ENCODE measurements at regions not wholly inside any gene's neighbourhood (a gene's known extent, or its start where the extent isn't known, plus 50 kb on each side); places are given as distances from the start of the nearest gene placed in this dataset.
"Not testable (repeated sequence)": the region's sequence is repeated elsewhere in the genome, so short reads cannot be mapped to it uniquely, and the experiment has no call there.

GRCh38 chr3:33980252-33980651, 181.8 kb downstream of the PDCD6IP start:
- Mint-ChIP-seq H3K4me1 (ENCODE audit: low read depth) (no peaks in the 10 kb centered on the region), H3K9me3 (no peaks in the 10 kb centered on the region), H3K27me3 (ENCODE audit: low read depth) (no peaks in the 10 kb centered on the region), H3K36me3 (ENCODE audit: insufficient read depth) (no peaks in the 10 kb centered on the region), H3K4me3 (no peak overlapping the region)
- no peak for DNase-seq
- no peak for ATAC-seq

- DNase-seq (no peak), ATAC-seq (no peak)
- Mint-ChIP-seq H3K4me3 (no peak overlapping the region), H3K27me3 (ENCODE audit: low read depth) (no peaks in the 10 kb centered on the region), H3K36me3 (ENCODE audit: insufficient read depth) (no peaks in the 10 kb centered on the region), H3K4me1 (ENCODE audit: low read depth) (no peaks in the 10 kb centered on the region), H3K9me3 (no peaks in the 10 kb centered on the region)
These were observed 183.9 kb downstream of the PDCD6IP start for GRCh38 chr3:33982269-33982798.

- H3K36me3 Mint-ChIP-seq (ENCODE audit: insufficient read depth), result not testable (repeated sequence)
These were observed 184.5 kb downstream of the PDCD6IP start for GRCh38 chr3:33982949-33983348.

DNA sequence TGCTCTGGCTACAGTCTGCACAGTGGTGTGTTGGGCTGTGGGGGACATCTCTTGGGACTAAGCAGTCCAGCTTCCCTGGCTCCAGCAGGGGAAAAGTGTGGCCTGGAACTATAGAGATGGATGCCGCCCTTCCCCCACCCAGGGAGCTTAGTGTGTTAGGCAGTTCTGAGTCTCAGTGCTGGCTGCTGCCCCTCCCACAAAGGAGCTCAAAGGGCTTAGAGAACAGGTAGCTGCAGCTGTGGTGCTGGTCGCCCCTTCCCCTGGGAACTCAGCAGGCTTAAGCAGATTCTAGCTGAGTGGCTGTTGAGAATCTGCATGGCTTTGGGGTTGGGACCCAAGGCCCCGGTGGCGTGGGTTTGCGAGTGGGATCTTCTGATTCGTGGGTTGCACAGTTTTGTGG, 190.8 kb downstream of the PDCD6IP start:
- ATAC-seq (no peak), DNase-seq (no peak)
- Mint-ChIP-seq H3K4me1 (ENCODE audit: low read depth) (no peaks in the 10 kb centered on the region), H3K36me3 (ENCODE audit: insufficient read depth) (no peaks in the 10 kb centered on the region), H3K27me3 (ENCODE audit: low read depth) (peaks cover 11% of the 10 kb centered on the region), H3K4me3 (no peak overlapping the region), H3K9me3 (no peaks in the 10 kb centered on the region)

More at GRCh38 chr3:33982949-33983348, 184.5 kb downstream of the PDCD6IP start:
- ATAC-seq; DNase-seq; H3K4me3 Mint-ChIP-seq; H3K4me1 Mint-ChIP-seq (ENCODE audit: low read depth); H3K27me3 Mint-ChIP-seq (ENCODE audit: low read depth); H3K9me3 Mint-ChIP-seq: not testable (repeated sequence)

DNA sequence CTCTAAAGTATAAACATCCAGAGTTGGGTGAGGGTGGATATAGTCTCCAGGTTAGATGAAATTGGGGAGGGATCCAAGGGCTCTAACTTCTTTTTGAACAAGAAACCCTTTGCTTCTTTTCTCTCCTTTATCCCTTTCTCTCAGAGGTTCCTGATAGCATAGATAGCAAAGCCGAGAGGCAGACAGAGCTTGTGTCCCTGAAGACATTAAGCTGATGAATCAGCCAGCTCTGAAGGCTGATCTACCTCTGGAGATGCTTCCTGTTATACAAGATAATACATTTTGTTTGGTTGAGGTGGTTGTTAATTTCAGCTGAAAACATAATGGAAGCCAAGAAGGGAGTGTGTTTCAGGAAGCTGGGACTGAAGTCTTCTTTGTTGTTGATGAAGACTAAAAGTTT, 193.2 kb downstream of the PDCD6IP start:
- Mint-ChIP-seq H3K4me3 (no peak overlapping the region), H3K27me3 (ENCODE audit: low read depth) (peaks cover 11% of the 10 kb centered on the region), H3K36me3 (ENCODE audit: insufficient read depth) (no peaks in the 10 kb centered on the region), H3K9me3 (peaks cover 6% of the 10 kb centered on the region), H3K4me1 (ENCODE audit: low read depth) (no peaks in the 10 kb centered on the region)
- ATAC-seq (no peak), DNase-seq (no peak)

DNA sequence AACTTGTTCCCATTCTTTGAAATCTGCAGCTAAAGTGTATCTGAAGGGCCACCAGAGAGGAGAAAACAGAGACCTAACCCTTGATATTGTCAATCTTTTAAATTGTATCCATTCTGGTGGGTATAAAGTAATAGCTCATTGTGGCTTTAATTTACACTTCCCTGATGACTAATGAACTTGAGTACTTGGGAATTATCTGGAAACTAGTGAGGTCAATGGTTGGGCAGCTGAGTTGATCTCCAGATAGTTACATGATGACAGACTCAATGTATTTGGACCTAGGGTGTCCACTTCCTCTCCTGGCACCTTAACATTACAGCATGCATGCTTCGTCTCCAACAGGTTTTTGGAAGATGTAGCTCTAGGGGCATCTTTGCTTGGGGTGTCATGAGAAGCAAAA, 195.2 kb downstream of the PDCD6IP start:
- peaks cover 6% of the 10 kb centered on the region for H3K9me3 Mint-ChIP-seq
- peaks cover 6% of the 10 kb centered on the region for H3K27me3 Mint-ChIP-seq (ENCODE audit: low read depth)
- no peaks in the 10 kb centered on the region for H3K36me3 Mint-ChIP-seq (ENCODE audit: insufficient read depth)
- no peak overlapping the region for H3K4me3 Mint-ChIP-seq
- DNase-seq (no peak), ATAC-seq (no peak)
- no peaks in the 10 kb centered on the region for H3K4me1 Mint-ChIP-seq (ENCODE audit: low read depth)

- ATAC-seq, result no peak
- Mint-ChIP-seq H3K36me3 (ENCODE audit: insufficient read depth) (no peaks in the 10 kb centered on the region), H3K27me3 (ENCODE audit: low read depth) (peaks cover 6% of the 10 kb centered on the region), H3K4me1 (ENCODE audit: low read depth) (no peaks in the 10 kb centered on the region), H3K4me3 (no peak overlapping the region), H3K9me3 (peaks cover 6% of the 10 kb centered on the region)
- DNase-seq, result no peak
These were observed 196.1 kb downstream of the PDCD6IP start for GRCh38 chr3:33994568-33994967.

- H3K4me1 Mint-ChIP-seq (ENCODE audit: low read depth), result no peaks in the 10 kb centered on the region
- H3K4me3 Mint-ChIP-seq, result no peak overlapping the region
- H3K36me3 Mint-ChIP-seq (ENCODE audit: insufficient read depth), result no peaks in the 10 kb centered on the region
- H3K9me3 Mint-ChIP-seq, result peaks cover 1% of the 10 kb centered on the region
- no peaks in the 10 kb centered on the region for H3K27me3 Mint-ChIP-seq (ENCODE audit: low read depth)
- ATAC-seq (no peak), DNase-seq (no peak)
These were observed 201.9 kb downstream of the PDCD6IP start for GRCh38 chr3:34000301-34000700.

- Mint-ChIP-seq H3K9me3 (no peaks in the 10 kb centered on the region), H3K4me3 (no peak overlapping the region), H3K4me1 (ENCODE audit: low read depth) (no peaks in the 10 kb centered on the region), H3K27me3 (ENCODE audit: low read depth) (no peaks in the 10 kb centered on the region), H3K36me3 (ENCODE audit: insufficient read depth) (no peaks in the 10 kb centered on the region)
- DNase-seq, result no peak
- ATAC-seq, result no peak
These were observed 202.6 kb downstream of the PDCD6IP start for GRCh38 chr3:34001022-34001421.

DNA sequence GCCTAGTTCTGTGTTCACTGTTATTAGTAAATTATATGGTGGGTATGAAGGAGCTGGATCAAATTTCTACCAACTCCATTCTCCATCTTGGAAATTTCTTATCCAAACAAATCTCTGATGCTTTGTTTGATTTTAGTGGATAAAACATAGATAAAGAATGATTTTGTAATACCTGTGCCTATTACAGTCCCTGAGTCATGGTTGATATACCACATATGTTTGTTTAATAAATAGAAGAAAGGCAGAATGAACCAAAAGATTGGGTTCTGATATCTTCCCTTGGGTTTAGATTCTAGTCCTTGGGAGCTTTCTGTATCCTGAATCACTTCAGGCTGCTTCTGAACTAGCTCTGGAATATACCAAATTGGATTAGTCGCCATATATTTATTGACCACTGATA, 203.6 kb downstream of the PDCD6IP start:
- ATAC-seq (no peak), DNase-seq (no peak)
- H3K4me3 Mint-ChIP-seq, result no peak overlapping the region
- no peaks in the 10 kb centered on the region for H3K4me1 Mint-ChIP-seq (ENCODE audit: low read depth)
- H3K27me3 Mint-ChIP-seq (ENCODE audit: low read depth), result no peaks in the 10 kb centered on the region
- no peaks in the 10 kb centered on the region for H3K9me3 Mint-ChIP-seq
- H3K36me3 Mint-ChIP-seq (ENCODE audit: insufficient read depth), result no peaks in the 10 kb centered on the region

DNA sequence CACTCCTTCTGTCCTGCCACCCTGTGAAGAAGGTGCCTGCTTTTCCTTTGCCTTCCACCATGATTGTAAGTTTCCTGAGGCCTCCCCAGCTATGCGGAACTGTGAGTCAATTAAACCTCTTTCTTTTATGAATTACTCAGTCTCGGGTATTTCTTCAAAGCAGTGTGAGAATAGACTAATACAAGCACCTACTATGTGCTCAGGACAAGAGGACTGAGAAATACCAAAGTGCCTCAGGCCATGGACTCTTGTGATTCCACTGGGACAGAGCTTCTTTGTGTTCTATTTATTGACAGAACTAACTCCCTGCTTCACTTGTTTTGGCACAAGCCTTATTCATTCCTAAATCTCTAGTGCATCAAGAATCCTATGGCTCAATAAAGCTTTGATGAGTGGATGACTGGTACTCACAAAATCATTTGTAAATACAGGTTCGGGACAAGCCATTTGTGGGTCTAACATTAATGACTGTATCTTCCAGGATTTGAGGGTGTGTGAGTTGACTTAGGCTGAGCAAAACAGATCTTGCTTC, 204.2 kb downstream of the PDCD6IP start:
- Mint-ChIP-seq H3K9me3 (no peaks in the 10 kb centered on the region), H3K4me1 (ENCODE audit: low read depth) (no peaks in the 10 kb centered on the region), H3K4me3 (no peak overlapping the region), H3K36me3 (ENCODE audit: insufficient read depth) (no peaks in the 10 kb centered on the region), H3K27me3 (ENCODE audit: low read depth) (no peaks in the 10 kb centered on the region)
- DNase-seq (no peak), ATAC-seq (no peak)

GRCh38 chr3:34005886-34006285, 207.5 kb downstream of the PDCD6IP start:
- Mint-ChIP-seq H3K4me1 (ENCODE audit: low read depth) (no peaks in the 10 kb centered on the region), H3K27me3 (ENCODE audit: low read depth) (no peaks in the 10 kb centered on the region), H3K4me3 (no peak overlapping the region), H3K9me3 (no peaks in the 10 kb centered on the region), H3K36me3 (ENCODE audit: insufficient read depth) (no peaks in the 10 kb centered on the region)
- no peak for ATAC-seq
- DNase-seq, result no peak

DNA sequence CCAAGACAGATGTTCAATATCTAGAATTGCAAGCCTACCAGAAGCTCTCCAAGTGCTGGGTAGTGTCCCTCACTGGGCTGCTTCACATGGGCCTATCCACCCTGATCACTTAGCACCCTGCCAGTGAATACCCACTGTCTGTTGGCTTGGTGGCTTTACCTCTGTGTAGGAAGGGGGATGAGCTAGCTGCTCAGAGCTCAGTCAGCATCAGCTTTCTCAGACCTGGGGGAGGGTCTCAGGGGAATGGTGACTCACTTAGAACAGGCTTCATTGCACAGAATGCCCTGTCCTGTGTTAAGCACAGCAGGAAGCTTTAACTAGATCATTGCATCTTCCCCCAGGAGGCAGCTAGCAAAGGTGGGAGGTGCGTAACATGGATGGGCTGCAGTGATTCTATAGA, 209.8 kb downstream of the PDCD6IP start:
- H3K4me3 Mint-ChIP-seq, result no peak overlapping the region
- DNase-seq (no peak), ATAC-seq (no peak)
- no peaks in the 10 kb centered on the region for H3K27me3 Mint-ChIP-seq (ENCODE audit: low read depth)
- H3K36me3 Mint-ChIP-seq (ENCODE audit: insufficient read depth), result no peaks in the 10 kb centered on the region
- no peaks in the 10 kb centered on the region for H3K4me1 Mint-ChIP-seq (ENCODE audit: low read depth)
- no peaks in the 10 kb centered on the region for H3K9me3 Mint-ChIP-seq

DNA sequence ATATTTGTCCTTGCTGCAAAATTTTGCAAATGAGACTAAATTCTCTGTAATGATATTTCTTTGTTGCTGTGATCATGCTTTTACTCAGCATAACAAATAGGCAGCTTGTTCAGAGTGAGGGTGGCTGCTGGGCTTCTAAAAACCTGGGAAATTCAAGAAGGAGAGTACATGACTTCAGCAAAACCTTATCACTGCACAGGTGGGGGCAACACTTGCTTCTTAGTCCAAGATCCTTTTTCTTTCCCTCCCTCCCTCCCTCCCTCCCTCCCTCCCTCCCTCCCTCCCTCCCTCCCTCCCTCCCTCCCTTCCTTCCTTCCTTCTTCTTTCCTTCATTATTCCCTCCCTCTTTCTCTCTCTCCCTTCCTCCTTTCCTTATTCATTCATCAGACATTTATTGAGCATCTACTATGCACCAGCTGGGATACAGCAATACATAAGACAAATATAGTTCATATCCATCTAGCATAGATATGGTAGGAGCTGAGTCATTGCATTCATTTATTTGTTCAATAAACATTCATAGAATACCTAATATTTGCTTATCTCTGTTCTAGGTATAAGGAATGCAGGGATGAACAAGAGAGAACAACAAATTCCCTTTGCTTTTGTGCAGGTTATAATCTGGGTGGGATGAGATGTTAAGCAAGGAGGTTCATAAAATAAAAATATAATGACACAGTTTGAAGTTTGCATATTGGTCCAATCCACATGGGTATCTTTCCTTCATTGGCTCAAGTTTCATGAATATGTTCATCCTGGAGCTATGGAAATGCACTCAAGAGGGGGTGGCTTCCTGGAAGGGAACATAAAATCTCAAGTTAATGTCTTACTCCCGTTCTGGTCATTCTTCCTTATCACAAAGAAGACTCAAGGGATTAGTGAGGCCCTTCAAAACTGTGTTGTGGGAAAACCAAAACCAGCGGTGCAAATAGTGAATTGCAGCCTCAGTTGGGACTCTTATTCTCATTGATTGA, 210.7 kb downstream of the PDCD6IP start:
- H3K4me1 Mint-ChIP-seq (ENCODE audit: low read depth), result no peaks in the 10 kb centered on the region
- no peak for DNase-seq
- no peaks in the 10 kb centered on the region for H3K9me3 Mint-ChIP-seq
- H3K36me3 Mint-ChIP-seq (ENCODE audit: insufficient read depth), result no peaks in the 10 kb centered on the region
- H3K4me3 Mint-ChIP-seq, result no peak overlapping the region
- no peak for ATAC-seq
- H3K27me3 Mint-ChIP-seq (ENCODE audit: low read depth), result no peaks in the 10 kb centered on the region
